Fibroblast of skin of right quadriceps (primary cell): ENCODE measurements at regions not wholly inside any gene's neighbourhood (a gene's known extent, or its start where the extent isn't known, plus 50 kb on each side); places are given as distances from the start of the nearest gene placed in this dataset.

Experiments
- DNase-seq: peaks from one replicate; pipeline ENCODE4 v3.0.0-alpha.2; 2013

- DNase-seq = no peak
These were observed 188.9 kb downstream of the CXCL12 start for GRCh38 chr10:44196008-44196320.

GRCh38 chr10:44195112-44196007 is 189.5 kb downstream of the CXCL12 start:
- DNase-seq = peak; percentile 93

- DNase-seq = no peak
These were observed 190.5 kb downstream of the CXCL12 start for GRCh38 chr10:44194435-44194834.

- DNase-seq = no peak
These were observed 191.2 kb downstream of the CXCL12 start for GRCh38 chr10:44193567-44194220.

- peak; percentile 77 for DNase-seq
These were observed 191.7 kb downstream of the CXCL12 start for GRCh38 chr10:44193166-44193565.

- no peak for DNase-seq
These were observed 192.5 kb downstream of the CXCL12 start for GRCh38 chr10:44192435-44192834.

- no peak for DNase-seq
These were observed 194.4 kb downstream of the CXCL12 start for GRCh38 chr10:44190541-44190940.

GRCh38 chr10:44186821-44187220 is 198.1 kb downstream of the CXCL12 start:
- DNase-seq = no peak

GRCh38 chr10:44186150-44186549 is 198.7 kb downstream of the CXCL12 start:
- peak; percentile 42 for DNase-seq

GRCh38 chr10:44185315-44185666 is 199.6 kb downstream of the CXCL12 start:
- DNase-seq = no peak

- DNase-seq = no peak
These were observed 200.1 kb downstream of the CXCL12 start for GRCh38 chr10:44184633-44185314.

GRCh38 chr10:44183667-44184632 is 200.9 kb downstream of the CXCL12 start:
- DNase-seq = peak; percentile 81

GRCh38 chr10:44182909-44183308 is 202.0 kb downstream of the CXCL12 start:
- DNase-seq = no peak

GRCh38 chr10:44180321-44181168 is 204.4 kb downstream of the CXCL12 start:
- peak; percentile 99 for DNase-seq

GRCh38 chr10:44178856-44179255 is 206.0 kb downstream of the CXCL12 start:
- DNase-seq = peak; percentile 31

- no peak for DNase-seq
These were observed 206.6 kb downstream of the CXCL12 start for GRCh38 chr10:44178281-44178680.

- DNase-seq = no peak
These were observed 207.3 kb downstream of the CXCL12 start for GRCh38 chr10:44177610-44178009.

GRCh38 chr10:44176311-44176710 is 208.6 kb downstream of the CXCL12 start:
- DNase-seq = no peak

- DNase-seq = peak; percentile 64
These were observed 211.3 kb downstream of the CXCL12 start for GRCh38 chr10:44173608-44173894.

GRCh38 chr10:44172883-44173607 is 211.9 kb downstream of the CXCL12 start:
- DNase-seq = no peak

- DNase-seq = no peak
These were observed 213.1 kb downstream of the CXCL12 start for GRCh38 chr10:44171765-44172164.
